HG02973 (cell line): ENCODE measurements at regions not wholly inside any gene's neighbourhood (a gene's known extent, or its start where the extent isn't known, plus 50 kb on each side); places are given as distances from the start of the nearest gene placed in this dataset.
"Not testable (repeated sequence)": the region's sequence is repeated elsewhere in the genome, so short reads cannot be mapped to it uniquely, and the experiment has no call there.

Experiments
- ATAC-seq: cut with Tn5 transposase; IDR thresholded peaks from one replicate; pipeline ENCODE4 v1.9.1; 2021; ENCODE audit warnings: moderate library complexity; ENCODE audit not compliant: unreplicated experiment

DNA sequence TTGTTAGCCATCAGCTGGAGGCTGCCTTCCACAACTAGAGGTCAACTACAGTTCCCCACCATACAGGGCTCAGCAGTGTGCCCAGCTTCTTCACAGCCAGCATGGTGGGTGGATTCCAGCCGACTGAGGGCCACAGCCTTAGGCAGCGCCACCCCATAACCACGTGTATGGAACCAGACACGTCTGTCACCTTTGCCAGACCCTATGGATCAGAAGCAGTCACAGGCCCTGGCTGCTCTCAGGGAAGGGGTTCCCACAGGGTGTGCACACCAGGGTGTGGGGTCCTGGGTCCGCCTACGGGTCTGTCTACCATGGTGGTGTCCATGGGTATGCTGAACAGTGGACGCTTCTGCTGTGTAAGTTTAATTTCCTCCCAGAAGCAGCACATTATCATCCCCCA, 265.0 kb upstream of the FOXF1 start:
- no peak for ATAC-seq

DNA sequence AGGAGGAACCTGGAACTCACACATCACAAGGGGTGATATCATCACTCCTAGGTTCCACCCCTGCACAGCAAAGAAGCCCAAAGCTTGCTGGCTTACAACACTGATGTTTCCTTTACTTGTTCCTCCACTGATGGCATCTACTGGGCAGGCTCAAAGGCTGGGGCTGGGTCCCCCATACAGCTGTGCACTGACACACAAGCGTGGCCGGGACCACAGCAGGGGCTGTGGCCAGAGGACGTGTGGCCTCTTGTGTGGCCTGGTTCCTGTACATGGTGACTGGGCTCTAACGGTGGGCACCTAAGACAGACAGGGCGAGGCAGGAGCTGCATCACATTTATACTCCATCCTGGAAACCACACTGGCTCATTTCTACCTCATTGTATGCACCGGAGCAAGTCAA, 264.4 kb upstream of the FOXF1 start:
- no peak for ATAC-seq

DNA sequence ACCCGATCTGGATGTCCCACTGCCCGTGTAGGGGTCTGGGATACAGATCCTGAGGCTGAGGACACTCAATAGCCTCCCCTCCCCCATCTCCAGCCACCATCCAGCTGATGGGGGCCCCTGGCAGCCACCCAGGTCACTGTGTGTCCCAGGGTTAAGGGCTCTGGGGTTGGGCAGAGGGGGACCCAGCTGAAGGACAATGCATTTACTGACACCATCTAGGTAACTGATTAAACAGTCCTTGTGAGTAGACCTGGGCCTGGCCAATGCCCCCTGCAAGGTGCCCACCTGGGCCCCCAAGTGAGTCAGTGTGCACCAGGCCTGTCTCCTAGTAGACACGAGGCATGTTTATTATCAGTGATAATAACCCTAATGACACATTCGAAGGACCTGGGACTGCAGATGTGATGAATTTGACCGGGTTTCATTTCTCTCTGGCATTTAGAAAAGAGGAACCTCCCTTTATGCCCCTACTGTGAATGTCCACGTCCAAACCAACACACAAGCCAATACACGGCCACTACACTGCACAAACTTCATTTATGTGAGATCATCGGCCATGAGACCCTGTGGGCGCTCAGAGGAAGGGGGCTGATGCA, 261.9 kb upstream of the FOXF1 start:
- no peak for ATAC-seq

DNA sequence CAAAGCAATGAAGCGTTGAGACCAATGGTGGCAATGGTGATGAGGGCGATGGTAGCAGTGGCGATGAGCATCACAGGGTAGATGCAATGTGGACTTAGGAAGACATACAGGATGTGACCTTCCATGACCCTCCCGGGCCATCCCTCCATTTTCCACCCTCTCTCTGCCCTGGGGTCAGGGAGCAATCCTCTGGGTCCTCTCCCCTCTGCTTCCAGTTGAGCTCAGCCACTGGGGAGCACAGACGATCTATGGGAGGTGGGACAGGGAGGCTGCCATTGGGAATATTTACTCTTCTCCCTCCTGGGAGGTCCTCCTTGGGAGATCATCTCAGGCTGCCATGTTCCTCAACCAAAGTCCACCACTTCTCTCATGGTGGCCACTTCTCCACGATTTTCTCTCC, 260.7 kb upstream of the FOXF1 start:
- no peak for ATAC-seq

DNA sequence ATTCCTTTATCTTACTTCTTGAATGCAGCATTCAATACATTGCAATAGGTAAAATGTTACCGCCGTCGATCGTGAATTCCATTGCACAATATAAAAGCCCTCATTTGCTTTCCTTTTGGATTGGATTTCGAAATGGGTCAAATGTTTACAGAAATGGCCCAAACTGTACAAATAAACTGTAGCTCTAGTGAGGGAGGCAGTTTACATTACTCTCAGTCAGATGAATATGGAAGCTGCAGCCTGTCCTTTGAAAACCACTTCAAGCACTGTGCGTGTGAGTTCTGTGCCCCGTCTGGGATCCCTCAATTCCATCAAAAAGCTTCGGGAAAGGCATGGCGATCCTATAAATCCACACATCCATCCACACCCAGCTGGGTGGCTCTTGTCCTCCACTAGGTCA, 258.6 kb upstream of the FOXF1 start:
- no peak for ATAC-seq

DNA sequence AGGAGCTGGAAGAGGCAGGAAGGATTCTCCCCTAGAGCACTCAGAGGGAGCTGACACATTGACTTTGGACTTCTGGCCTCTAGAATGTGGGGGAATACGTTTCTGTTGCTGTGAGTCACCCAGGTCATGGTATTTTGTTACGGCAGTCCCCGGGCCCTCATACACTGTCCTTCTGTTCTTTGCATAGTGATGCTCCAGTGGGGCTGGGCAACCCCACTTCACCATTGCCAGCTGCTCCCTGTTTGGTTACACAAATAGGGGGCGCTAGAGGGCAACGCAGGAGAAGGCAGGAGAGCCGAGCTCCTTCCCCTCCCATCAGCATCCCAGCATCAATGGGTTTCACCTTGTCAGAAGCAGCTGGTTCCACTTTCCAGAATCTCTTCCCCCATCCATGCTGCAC, 257.7 kb upstream of the FOXF1 start:
- ATAC-seq, result no peak

DNA sequence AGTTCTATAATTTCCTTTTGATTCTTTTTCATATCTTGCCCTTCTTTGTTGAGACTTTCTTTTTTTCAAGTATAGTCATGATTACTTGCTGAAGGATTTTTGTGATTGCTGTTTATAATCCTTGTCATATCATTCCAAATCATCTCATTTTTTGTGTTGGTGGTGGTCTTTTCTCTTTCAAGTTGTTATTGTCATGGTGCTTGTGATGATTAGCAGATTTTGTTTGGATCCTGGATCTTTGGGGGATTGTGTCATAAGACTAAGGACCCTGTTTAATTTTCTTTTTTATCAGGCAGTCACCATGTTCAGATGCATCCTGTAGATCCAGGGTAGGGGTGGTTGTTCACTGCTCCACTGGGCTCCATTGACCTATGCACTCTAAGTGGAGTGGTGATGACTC, 254.4 kb upstream of the FOXF1 start:
- ATAC-seq, result no peak

DNA sequence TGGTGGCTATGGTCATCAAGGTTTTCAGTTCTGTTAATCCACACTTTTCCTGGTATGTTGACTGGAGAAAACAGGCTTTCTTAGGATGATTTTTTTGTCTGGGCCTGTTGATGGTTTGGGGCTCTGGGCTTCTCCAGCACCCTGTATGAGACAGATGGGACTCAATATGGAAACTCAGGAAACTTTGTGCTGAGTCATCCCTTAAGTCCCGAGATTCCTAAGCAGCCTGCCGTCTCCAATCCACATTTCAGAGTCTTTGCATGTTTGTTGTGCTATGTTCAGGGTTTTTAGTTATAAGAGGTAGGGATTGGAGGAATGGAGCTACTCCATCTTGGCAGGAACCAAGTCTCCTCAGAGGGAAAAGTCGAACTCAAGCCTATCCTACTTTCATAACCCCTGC, 253.3 kb upstream of the FOXF1 start:
- no peak for ATAC-seq

DNA sequence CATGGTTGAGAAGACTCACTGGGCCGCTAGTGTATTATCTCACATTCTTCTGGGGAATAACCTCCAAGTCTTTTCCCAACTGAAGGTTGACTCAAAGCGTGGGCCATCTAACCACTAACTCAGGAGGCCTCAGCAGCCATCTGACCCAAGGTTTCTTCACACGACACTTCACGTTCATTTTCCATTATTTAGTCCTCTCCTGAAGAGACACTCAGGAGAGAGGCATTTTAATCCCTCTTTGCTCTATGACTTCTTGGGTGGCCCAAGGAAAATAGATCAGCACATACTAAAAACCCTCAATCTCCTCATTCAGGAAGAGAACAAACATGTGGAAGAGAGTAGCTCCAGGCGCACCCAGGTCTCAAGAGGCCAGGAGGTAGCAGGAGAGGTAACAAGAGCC, 252.8 kb upstream of the FOXF1 start:
- no peak for ATAC-seq

DNA sequence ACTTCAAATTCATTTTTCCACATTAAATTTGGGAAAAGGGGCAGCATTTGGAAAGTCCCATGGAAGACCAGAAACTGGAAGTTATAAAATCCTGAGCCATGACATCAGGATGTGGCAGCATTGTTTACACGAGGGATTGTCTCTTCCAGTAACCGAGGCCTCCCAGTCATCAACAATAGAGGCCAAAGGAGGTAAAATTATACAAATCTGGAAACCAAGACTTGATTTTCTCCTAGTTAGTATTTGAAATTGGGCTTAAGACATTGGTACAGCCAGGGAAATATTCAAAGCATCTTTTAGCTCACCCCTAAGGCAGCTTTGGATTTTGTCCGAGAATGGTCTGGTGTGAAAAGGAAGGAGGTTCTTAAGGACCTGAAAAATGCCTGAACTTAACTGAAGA, 251.6 kb upstream of the FOXF1 start:
- no peak for ATAC-seq

DNA sequence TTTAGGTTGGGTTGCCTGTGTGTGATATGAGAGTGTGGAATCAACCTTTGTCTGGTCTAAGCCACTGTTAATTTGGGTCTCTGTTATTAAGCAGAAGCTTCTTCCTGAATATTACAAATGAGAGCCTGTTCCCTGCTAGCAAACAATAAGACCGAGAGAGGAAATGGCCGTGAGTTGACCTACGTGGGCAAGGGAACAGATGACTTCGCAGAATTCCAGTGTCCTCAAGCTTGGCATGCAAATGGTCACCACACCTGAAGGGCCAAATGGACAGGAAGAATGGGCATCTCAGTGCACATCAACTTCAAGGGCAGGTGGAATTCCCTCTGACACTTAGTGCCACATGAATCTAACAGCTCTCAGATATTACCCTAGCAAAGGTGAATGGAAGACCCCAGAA, 250.8 kb upstream of the FOXF1 start:
- no peak for ATAC-seq

DNA sequence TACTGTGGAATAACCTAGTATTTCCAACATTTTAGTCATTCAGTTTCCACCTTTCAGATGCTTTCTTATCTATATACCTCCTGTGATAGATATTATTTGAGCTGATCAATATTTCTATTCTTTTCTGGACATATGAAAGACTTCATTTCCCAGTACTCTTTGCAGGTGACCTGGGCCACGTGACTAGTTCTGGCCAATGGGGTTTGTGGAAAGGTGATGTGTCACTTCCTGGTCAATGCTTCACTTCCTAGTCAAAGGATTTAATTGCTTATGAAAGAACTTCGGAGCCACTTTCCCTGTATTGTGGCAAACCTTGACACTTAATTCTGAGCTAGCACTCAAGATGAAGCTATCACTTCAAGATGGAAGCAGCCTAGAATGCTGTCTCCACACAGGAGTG, 248.9 kb upstream of the FOXF1 start:
- ATAC-seq, result no peak

DNA sequence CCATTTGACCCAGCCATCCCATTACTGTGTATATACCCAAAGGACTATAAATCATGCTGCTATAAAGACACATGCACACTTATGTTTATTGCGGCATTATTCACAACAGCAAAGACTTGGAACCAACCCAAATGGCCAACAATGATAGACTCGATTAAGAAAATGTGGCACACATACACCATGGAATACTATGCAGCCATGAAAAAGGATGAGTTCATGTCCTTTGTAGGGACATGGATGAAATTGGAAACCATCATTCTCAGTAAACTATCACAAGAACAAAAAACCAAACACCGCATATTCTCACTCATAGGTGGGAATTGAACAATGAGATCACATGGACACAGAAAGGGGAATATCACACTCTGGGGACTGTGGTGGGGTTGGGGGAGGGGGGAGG, 242.7 kb upstream of the FOXF1 start:
- not testable (repeated sequence) for ATAC-seq

DNA sequence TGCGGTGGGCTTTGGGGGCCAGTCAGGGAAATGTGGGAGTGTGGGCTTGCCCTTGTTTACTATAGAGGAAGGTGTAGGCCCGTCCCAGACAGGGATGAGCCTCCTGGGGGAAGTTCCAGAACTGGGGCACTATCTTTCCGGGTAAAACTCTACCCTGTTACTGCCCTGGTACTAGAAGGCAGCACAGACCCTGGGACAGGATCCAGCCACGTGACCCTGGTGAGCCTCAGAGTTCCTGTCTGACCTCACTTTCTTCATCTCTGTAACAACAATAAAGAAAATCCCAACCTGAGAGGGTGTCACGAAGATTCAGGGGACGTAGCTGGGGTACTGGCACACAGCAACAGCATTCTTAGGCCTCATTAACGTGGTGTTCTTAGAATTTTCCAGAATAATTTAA, 239.6 kb upstream of the FOXF1 start:
- ATAC-seq, result no peak

DNA sequence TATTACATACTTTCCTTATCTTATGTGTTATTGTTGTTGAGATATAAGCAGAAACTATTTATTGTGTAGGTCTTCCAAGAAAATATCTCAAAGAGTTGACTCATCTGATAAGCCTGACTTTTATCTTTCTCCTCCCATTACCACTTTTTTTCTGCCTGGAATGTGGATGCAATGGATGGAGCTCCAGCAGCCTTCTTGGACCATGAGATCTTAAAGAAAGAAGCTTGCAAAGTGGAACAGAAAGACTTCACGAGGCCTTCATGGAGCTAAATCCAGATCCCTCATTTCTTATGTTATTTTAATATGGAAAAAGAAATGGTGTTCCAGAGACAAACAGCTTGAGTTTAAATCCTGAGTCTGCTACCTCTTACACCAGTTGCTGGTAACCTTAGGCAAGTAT, 237.6 kb upstream of the FOXF1 start:
- no peak for ATAC-seq

DNA sequence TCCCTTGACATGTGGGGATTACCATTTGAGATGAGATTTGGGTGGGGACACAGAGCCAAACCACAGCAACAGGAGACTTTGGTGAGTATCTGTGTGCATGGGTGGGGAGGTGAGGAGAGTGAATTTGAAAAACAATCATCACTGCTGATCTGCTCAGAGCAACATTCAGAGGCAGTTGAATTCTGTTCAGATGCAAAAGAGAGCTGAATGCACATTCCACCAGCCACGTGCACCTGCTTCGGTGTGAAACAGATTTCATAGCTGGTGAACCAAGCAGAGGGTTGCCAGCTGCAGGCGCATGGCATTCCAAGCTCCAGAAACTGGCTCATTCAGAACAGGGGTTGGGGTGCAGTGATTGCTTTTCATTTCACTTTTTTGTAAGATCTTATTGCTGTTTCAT, 233.1 kb upstream of the FOXF1 start:
- no peak for ATAC-seq

DNA sequence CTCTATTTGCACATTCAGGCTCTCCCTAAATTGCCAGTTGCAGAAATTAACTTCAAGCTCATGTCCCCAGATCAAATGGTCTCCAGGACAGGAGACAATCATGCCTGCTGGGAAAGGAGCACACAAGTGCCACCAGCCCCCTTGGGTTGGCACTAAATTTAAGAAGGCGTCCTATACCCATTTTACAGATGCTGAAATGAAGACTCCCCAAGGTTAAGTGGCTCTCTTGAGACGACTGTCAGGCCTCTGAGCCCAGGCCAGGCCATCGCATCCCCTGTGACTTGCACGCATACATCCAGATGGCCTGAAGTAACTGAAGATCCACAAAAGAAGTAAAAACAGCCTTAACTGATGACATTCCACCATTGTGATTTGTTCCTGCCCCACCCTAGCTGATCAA, 232.5 kb upstream of the FOXF1 start:
- ATAC-seq, result not testable (repeated sequence)

DNA sequence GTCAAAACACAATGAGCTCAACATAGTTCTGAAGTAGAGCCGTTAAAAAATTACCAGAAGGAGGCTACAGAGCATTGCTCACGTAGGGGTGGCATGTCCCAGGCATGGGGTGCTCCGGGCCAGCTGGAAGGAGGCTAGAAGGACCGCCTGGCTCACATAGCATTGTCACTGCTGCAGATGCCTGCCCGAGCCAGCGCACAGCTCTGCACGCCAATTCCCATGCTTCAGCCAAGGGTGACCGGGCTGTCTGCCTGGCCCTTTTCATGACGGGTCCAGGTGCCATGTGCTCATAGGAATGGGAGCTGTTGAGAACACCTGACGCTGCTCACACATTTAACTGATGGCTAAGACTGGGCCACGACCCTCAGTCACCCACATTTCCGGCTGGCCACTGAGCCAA, 228.9 kb upstream of the FOXF1 start:
- ATAC-seq, result no peak

DNA sequence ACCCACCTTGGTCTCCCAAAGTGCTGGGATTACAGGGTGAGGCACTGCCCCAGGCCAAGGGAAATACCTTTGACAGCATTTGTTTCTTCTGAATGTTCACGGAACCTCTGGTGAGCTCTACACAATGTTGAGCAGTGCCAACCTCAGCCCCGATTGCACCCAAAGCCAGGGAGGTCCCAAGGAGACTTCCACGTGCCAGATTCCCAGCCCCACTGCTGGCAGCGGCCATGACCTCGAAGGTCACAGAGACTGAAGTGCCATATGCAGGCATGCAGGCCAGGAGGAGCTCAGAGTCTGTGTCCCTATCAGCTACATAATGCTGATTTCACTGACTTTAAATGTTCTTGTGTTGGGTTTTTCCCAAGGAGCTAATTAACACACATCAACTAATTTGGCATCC, 226.4 kb upstream of the FOXF1 start:
- ATAC-seq, result no peak

DNA sequence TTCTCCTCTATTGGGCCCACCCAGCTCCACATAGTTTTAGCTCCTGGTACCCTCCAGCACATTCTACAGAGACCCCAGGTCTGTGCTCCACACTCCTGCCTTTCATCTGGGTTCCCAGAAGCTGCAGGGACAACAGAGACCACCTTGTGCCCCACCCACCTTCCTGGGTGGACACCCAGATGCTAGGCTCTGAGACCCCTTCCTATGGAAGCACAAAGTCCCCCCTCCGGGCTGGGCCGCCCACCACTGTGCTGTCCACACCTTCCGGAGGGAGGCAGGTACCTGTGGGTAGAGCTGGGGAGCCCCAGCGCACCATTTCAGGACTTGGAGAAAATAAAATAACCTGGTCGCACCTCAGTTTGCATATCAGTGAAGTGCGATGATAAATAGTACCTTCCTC, 224.9 kb upstream of the FOXF1 start:
- no peak for ATAC-seq

DNA sequence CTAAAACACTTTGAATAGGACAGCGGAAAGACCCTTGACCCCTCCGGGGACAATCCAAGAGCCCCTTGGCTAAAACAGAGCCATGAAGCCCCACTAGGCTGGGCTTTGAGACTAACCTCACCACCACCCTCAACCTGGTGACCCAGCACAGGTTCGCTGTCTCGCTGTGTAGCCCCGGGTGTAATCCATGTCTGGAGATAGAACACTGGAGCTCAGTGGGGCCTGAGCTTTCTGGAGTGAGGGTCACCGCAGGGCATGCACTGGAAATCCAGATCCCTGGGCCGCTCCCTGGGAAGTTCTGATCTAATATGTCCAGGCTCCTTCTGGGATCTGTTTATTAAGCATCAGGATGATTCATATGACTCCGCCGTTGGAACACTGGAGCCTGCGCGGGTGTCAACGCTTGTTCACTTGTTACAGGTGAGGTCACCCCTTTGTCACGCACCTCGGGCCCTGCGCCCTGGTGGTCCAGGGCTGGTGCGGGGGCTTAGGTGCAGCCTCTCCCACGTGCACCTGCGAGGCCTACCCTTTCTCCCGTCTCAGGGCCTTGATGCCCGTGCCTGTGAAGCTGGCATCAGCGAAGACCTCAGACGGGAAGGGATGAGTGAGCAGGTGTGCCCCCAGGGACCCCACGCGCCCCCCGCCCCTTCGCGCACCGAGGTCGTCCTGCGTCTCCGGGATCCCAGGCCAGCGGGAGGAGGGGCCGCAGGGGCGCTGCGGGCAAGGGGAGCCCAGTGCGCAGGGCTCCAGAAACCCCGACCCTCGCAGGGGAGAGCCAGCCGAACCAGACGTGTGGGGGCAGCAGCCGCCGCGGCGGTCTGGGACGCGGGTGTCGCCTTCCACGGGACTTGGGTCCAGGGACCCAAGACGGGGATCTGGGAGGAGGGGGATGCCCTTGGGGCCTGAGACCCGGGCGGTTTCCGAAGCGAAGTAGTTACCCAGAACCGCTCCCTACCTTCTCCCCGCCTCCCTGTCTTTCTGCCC, 224.1 kb upstream of the FOXF1 start:
- ATAC-seq, result no peak

DNA sequence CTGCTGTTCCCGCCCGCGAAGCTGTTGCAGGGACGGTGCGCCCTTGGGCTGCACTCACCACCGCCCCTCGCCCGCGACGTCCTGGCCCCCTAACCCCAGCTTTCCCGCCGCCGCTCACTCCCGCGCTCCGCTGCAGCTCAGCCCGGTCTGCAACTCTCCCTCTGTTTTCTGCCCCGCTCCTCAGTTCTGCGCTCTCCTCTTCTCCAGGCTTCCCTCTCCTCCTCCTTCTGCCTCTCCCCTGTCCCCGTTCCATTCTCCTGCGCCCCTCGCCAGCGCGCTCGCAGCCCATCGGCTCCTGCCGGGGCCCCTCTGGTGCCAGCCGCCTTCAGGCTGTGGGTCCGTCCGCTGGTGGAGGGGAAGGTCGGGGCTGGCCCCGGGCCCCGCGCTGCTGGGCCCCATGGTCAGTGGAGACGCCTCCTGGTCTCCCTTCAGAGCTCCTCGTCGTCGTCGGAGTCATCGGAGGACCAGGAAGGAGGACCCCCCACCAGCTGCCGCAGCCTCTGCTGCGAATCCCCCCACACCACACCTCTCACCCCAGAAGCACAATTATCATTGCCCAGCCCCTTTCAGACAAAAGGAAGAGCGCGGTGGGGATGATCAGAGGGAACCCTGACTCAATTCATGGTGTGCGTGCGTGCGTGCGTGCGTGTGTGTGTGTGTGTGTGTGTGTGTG, 223.2 kb upstream of the FOXF1 start:
- no peak for ATAC-seq
